ENCODE measurements at regions not wholly inside any gene's neighbourhood (a gene's known extent, or its start where the extent isn't known, plus 50 kb on each side); places are given as distances from the start of the nearest gene placed in this dataset.

DNA sequence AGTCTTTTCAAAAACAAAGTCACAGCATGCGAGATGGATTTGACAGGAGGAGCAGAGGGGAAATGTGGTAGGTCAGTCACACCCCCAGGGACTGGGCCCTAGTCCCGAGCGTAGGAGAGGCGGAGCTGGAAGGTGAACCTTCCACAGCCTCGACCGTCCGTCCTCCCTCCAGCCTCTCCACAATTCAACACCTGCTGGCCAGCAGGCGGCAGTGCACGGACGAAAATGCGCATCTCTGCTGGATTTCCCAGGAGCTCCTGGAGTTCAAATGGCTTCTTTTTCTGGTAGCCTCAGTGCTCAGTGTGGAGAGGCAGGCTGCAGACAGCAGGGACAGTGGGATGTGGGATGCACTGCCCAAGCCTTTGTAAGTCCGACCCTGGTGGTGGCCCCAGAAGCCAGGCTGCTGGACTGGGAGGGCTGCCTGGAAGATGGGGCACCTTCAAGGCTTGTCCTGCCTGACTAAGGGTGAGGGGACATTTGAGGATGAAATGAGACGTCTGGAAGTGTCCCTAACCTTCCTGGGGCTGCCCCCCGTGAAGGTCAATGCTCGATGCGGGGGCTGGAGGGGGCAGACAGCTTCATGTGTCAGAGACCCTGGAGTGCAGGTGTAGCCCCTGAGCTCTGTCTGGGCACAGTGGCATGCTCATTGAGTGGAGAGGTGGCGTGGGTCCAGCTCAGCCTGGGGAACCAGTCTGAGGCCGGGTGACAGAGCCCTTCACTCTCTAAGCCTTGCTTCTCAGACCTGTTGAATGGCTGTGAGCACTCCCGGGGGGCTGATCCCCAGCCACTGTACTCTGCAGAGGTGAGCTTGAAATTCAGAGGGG, 189.5 kb downstream of the TFCP2L1 start:
- TF ChIP-seq TEAD2 (CRISPR knock-in tag; IDR thresholded peaks at IDR 0.05) (no peak), MAX (IDR thresholded peaks at IDR 0.05) (no peak), NR2C2 (CRISPR knock-in tag; IDR thresholded peaks at IDR 0.05; ENCODE audit: borderline replicate concordance) (no peak), ARID3A (IDR thresholded peaks at IDR 0.05; ENCODE audit: low read depth, low read length) (no peak), ZZZ3 (CRISPR knock-in tag; IDR thresholded peaks at IDR 0.05; ENCODE audit: borderline replicate concordance) (no peak), ELF3 (CRISPR knock-in tag; IDR thresholded peaks at IDR 0.05) (no peak), GABPA (IDR thresholded peaks at IDR 0.05; ENCODE audit: low read depth, low read length) (no peak), GABPA (CRISPR knock-in tag; IDR thresholded peaks at IDR 0.05; ENCODE audit: low read depth) (no peak), FOXK2 (IDR thresholded peaks at IDR 0.05) (no peak), NR3C1 (CRISPR knock-in tag; IDR thresholded peaks at IDR 0.05) (no peak), ZSCAN29 (CRISPR knock-in tag; conservative IDR thresholded peaks at IDR 0.05) (no peak)

Measured in HepG2 (cell line).